H1 (cell line): ENCODE measurements at regions not wholly inside any gene's neighbourhood (a gene's known extent, or its start where the extent isn't known, plus 50 kb on each side); places are given as distances from the start of the nearest gene placed in this dataset.

Experiments used
- CTCF ChIA-PET: fragments of 300-600 bp; sonication (Branson Sonifier 250); formaldehyde crosslinking; loops from one replicate; lab custom pipeline; 2021; ENCODE audit not compliant: partially characterized antibody; lab: Charles Lee
- POLR2A ChIA-PET: fragments of 300-600 bp; sonication (Branson Sonifier 250); formaldehyde crosslinking; loops from one replicate; lab custom pipeline; 2021; ENCODE audit warnings: inconsistent platforms; ENCODE audit not compliant: partially characterized antibody; lab: Charles Lee
- DNase-seq, 2 experiments: peaks; one replicate each; pipeline versions ENCODE4 v3.0.0 to v3.0.0-alpha.2; 2010 to 2022; ENCODE audit warnings: low spot score in 2 of 2, low read depth in 1 of 2, mixed read lengths in 1 of 2
- FAIRE-seq: peaks from 2 replicates; lab custom pipeline; 2011; peaks lifted over from hg19 to GRCh38; lab: Jason Lieb, UNC
- H2AFZ ChIP-seq: 2 replicates; pipeline ENCODE4 v1.8.1; 2012; ENCODE audit warnings: low read length, inconsistent platforms
- H2AK5ac ChIP-seq: 2 replicates; pipeline ENCODE4 v1.6.1; 2013; ENCODE audit warnings: low read depth, low read length
- H2BK120ac ChIP-seq: replicated peaks from 2 replicates; pipeline ENCODE3; 2013; ENCODE audit warnings: low read depth, low read length, inconsistent platforms
- H2BK12ac ChIP-seq: 2 replicates; pipeline ENCODE4 v1.6.1; 2013; ENCODE audit warnings: low read depth, low read length
- H2BK15ac ChIP-seq: 2 replicates; pipeline ENCODE4 v1.6.1; 2013; ENCODE audit warnings: low read length
- H2BK20ac ChIP-seq: 2 replicates; pipeline ENCODE4 v1.6.1; 2013; ENCODE audit warnings: low read length
- H2BK5ac ChIP-seq: 2 replicates; pipeline ENCODE4 v1.6.1; 2013; ENCODE audit warnings: low read depth, low read length
- H3K14ac ChIP-seq: 2 replicates; pipeline ENCODE4 v1.6.1; 2013; ENCODE audit warnings: inconsistent platforms; ENCODE audit not compliant: insufficient read length
- H3K18ac ChIP-seq: 2 replicates; pipeline ENCODE4 v1.6.1; 2013; ENCODE audit warnings: low read length; ENCODE audit errors: extremely low read depth
- H3K23ac ChIP-seq: 2 replicates; pipeline ENCODE4 v1.6.1; 2013; ENCODE audit warnings: inconsistent platforms; ENCODE audit not compliant: insufficient read length
- H3K23me2 ChIP-seq: 2 replicates; pipeline ENCODE4 v1.6.1; 2013; ENCODE audit warnings: low read depth, low read length
- H3K27ac ChIP-seq: 2 replicates; pipeline ENCODE4 v1.6.1; 2011; ENCODE audit warnings: low read depth, low read length, inconsistent platforms
- H3K27me3 ChIP-seq, 4 experiments: replicated peaks in 1 of 4; 1 replicate in 1 of 4; 2 replicates in 3 of 4; pipeline versions ENCODE4 v1.6.1 to v1.8.1; 2011 to 2013; ENCODE audit warnings: low read length in 3 of 4, mild to moderate bottlenecking in 3 of 4, inconsistent platforms in 2 of 4, mixed read lengths in 2 of 4, moderate library complexity in 1 of 4; ENCODE audit not compliant: control insufficient read depth in 3 of 4, insufficient read depth in 3 of 4; ENCODE audit errors: extremely low read depth in 1 of 4
- H3K36me3 ChIP-seq, 4 experiments: 2 replicates each; pipeline versions ENCODE4 v1.6.1 to v1.8.1; 2011 to 2013; ENCODE audit warnings: mild to moderate bottlenecking in 4 of 4, low read length in 3 of 4, moderate library complexity in 2 of 4, control low read depth in 1 of 4, inconsistent platforms in 1 of 4; ENCODE audit not compliant: insufficient read depth in 4 of 4, control insufficient read depth in 2 of 4
- H3K4ac ChIP-seq: replicated peaks from 2 replicates; pipeline ENCODE3; 2013; ENCODE audit warnings: low read length, low read depth, mixed read lengths, inconsistent platforms; ENCODE audit not compliant: insufficient read length
- H3K4me1 ChIP-seq, 4 experiments: replicated peaks in 1 of 4; 1 replicate in 1 of 4; 2 replicates in 3 of 4; pipeline versions ENCODE4 v1.6.1 to v1.8.1; 2011 to 2013; ENCODE audit warnings: low read length in 3 of 4, inconsistent platforms in 2 of 4, mixed read lengths in 1 of 4; ENCODE audit not compliant: insufficient read depth in 4 of 4, control insufficient read depth in 3 of 4
- H3K4me2 ChIP-seq, 2 experiments: 2 replicates each; pipeline versions ENCODE4 v1.6.1 to v1.8.1; 2011 to 2013; ENCODE audit warnings: low read depth in 2 of 2, low read length in 2 of 2, control low read depth in 1 of 2, inconsistent platforms in 1 of 2, mild to moderate bottlenecking in 1 of 2; ENCODE audit not compliant: insufficient read depth in 1 of 2
- H3K4me3 ChIP-seq, 4 experiments: fragments of 200-600, 300-600 bp in 1 of 4; sonication (generic), shearing (Covaris generic), sonication (Bioruptor Twin) in 1 of 4; 2 replicates each; pipeline versions ENCODE4 v1.5.1 to v1.8.1; 2011 to 2016; ENCODE audit warnings: low read length in 4 of 4, low read depth in 3 of 4, control low read depth in 2 of 4, inconsistent platforms in 2 of 4, mild to moderate bottlenecking in 2 of 4, mixed read lengths in 1 of 4, moderate library complexity in 1 of 4; ENCODE audit not compliant: insufficient read depth in 2 of 4; ENCODE audit errors: extremely low read depth in 1 of 4
- H3K56ac ChIP-seq: replicated peaks from 2 replicates; pipeline ENCODE3; 2013; ENCODE audit warnings: low read depth, mild to moderate bottlenecking, mixed read lengths, low read length, inconsistent platforms; ENCODE audit not compliant: insufficient read length
- H3K79me1 ChIP-seq: 2 replicates; pipeline ENCODE4 v1.6.1; 2013; ENCODE audit warnings: low read depth, low read length, control low read depth
- H3K79me2 ChIP-seq, 2 experiments: 2 replicates each; pipeline versions ENCODE4 v1.6.1 to v1.8.1; 2012 to 2013; ENCODE audit warnings: low read length in 2 of 2, mild to moderate bottlenecking in 2 of 2, inconsistent platforms in 1 of 2; ENCODE audit not compliant: insufficient read depth in 2 of 2, control insufficient read depth in 1 of 2
- H3K9ac ChIP-seq, 4 experiments: replicated peaks in 1 of 4; 1 replicate in 1 of 4; 2 replicates in 3 of 4; pipeline versions ENCODE4 v1.6.1 to v1.8.1; 2011 to 2013; ENCODE audit warnings: low read depth in 3 of 4, low read length in 3 of 4, control low read depth in 2 of 4, mild to moderate bottlenecking in 2 of 4, moderate library complexity in 2 of 4, inconsistent platforms in 1 of 4; ENCODE audit errors: extremely low read depth in 1 of 4
- H3K9me3 ChIP-seq, 2 experiments: 2 replicates each; pipeline versions ENCODE4 v1.6.1 to v1.8.1; 2012 to 2013; ENCODE audit warnings: mild to moderate bottlenecking in 2 of 2, moderate library complexity in 2 of 2, control low read depth in 1 of 2, inconsistent platforms in 1 of 2, low read depth in 1 of 2, low read length in 1 of 2, mixed read lengths in 1 of 2; ENCODE audit not compliant: insufficient read depth in 2 of 2
- H4K20me1 ChIP-seq, 2 experiments: replicated peaks in 1 of 2; 2 replicates each; pipeline versions ENCODE3 to v1.8.1; 2011 to 2013; ENCODE audit warnings: inconsistent platforms in 2 of 2, low read length in 2 of 2, mild to moderate bottlenecking in 1 of 2; ENCODE audit not compliant: insufficient read depth in 2 of 2, control insufficient read depth in 1 of 2
- H4K5ac ChIP-seq: 2 replicates; pipeline ENCODE4 v1.6.1; 2013; ENCODE audit warnings: low read length, low read depth, mixed read lengths, inconsistent platforms; ENCODE audit not compliant: insufficient read length
- H4K8ac ChIP-seq: 2 replicates; pipeline ENCODE4 v1.8.0; 2013; ENCODE audit warnings: mild to moderate bottlenecking, moderate library complexity, low read length, inconsistent platforms; ENCODE audit not compliant: insufficient read depth; ENCODE audit errors: extremely low read depth
- H4K91ac ChIP-seq: replicated peaks from 2 replicates; pipeline ENCODE3; 2013; ENCODE audit warnings: low read length, mixed read lengths, inconsistent platforms; ENCODE audit not compliant: insufficient read length
- ATF2 ChIP-seq: IDR thresholded peaks from 2 replicates; pipeline ENCODE4 v1.6.1; 2012; ENCODE audit warnings: low read length, inconsistent platforms
- BACH1 ChIP-seq: IDR thresholded peaks from 2 replicates; pipeline ENCODE4 v1.6.1; 2012; ENCODE audit warnings: low read length, improper control_type of control experiment
- CEBPB ChIP-seq: IDR thresholded peaks from 2 replicates; pipeline ENCODE4 v1.6.1; 2012; ENCODE audit warnings: low read depth, low read length
- CREB1 ChIP-seq: IDR thresholded peaks from 2 replicates; pipeline ENCODE4 v1.6.1; 2012; ENCODE audit warnings: inconsistent platforms
- HDAC6 ChIP-seq: IDR thresholded peaks from one replicate; pipeline ENCODE4 v1.7.1; 2012; ENCODE audit warnings: low read depth, mild to moderate bottlenecking, inconsistent platforms, low read length, moderate library complexity
- KDM1A ChIP-seq: fragments of 200-600, 300-600 bp; sonication (generic); IDR thresholded peaks from 2 replicates; pipeline ENCODE4 v1.7.1; 2016; ENCODE audit warnings: mild to moderate bottlenecking, low read length, borderline replicate concordance
- KDM5A ChIP-seq: fragments of 200-600 bp; IDR thresholded peaks from 2 replicates; pipeline ENCODE4 v1.7.1; 2012; ENCODE audit warnings: mild to moderate bottlenecking, low read length, inconsistent platforms, mixed read lengths
- NRF1 ChIP-seq: IDR thresholded peaks from 2 replicates; pipeline ENCODE4 v1.6.1; 2011; ENCODE audit warnings: mild to moderate bottlenecking, low read depth, low read length, improper control_type of control experiment
- PHF8 ChIP-seq: fragments of 200-600 bp; sonication (generic); conservative IDR thresholded peaks from 2 replicates; pipeline ENCODE4 v1.7.1; 2012; ENCODE audit warnings: low read depth, mild to moderate bottlenecking, inconsistent platforms, low read length, moderate library complexity
- RAD21 ChIP-seq, 2 experiments: IDR thresholded peaks in 1 of 2; conservative IDR thresholded peaks in 1 of 2; 2 replicates each; pipeline ENCODE4 v1.6.1; 2011; ENCODE audit warnings: low read depth in 2 of 2, low read length in 2 of 2, improper control_type of control experiment in 1 of 2, inconsistent platforms in 1 of 2, mild to moderate bottlenecking in 1 of 2, moderate library complexity in 1 of 2
- RXRA ChIP-seq: IDR thresholded peaks from 2 replicates; pipeline ENCODE4 v1.6.1; 2011; ENCODE audit warnings: low read depth, mild to moderate bottlenecking, low read length, moderate library complexity; ENCODE audit not compliant: insufficient read depth
- SIN3A ChIP-seq, 2 experiments: IDR thresholded peaks in 1 of 2; conservative IDR thresholded peaks in 1 of 2; 2 replicates each; pipeline ENCODE4 v1.6.1; 2011 to 2012; ENCODE audit warnings: low read length in 2 of 2, improper control_type of control experiment in 1 of 2, low read depth in 1 of 2, mild to moderate bottlenecking in 1 of 2
- YY1 ChIP-seq: IDR thresholded peaks from 2 replicates; pipeline ENCODE4 v1.6.1; 2011; ENCODE audit warnings: low read depth, mild to moderate bottlenecking, low read length
- WGBS, 2 experiments: shearing (Covaris generic) in 1 of 2; methylation state at CpG; one replicate each; pipeline versions ENCODE4 v1.1.6 to v1.1.7; 2013 to 2015; ENCODE audit warnings: low lambda C conversion rate in 2 of 2, mixed read lengths in 2 of 2, inconsistent platforms in 1 of 2, low coverage in 1 of 2, missing lambda C conversion rate in 1 of 2; ENCODE audit not compliant: insufficient replicate concordance in 2 of 2, insufficient coverage in 1 of 2, insufficient read length in 1 of 2; ENCODE audit errors: extremely low coverage in 1 of 2, missing lambda C conversion rate in 1 of 2; 5-methylcytosine and 5-hydroxymethylcytosine counted together

GRCh38 chr2:7379799-7380198, 462.6 kb downstream of the RNF144A start:
- Histone ChIP-seq H3K79me2 (no peaks in the 10 kb centered on the region), H2AFZ (no peak overlapping the region), H3K36me3 (no peaks in the 10 kb centered on the region), H4K8ac (no peak overlapping the region), H3K27me3 (no peaks in the 10 kb centered on the region), H3K4me3 (no peak overlapping the region), H2BK12ac (no peak overlapping the region), H3K23ac (no peak overlapping the region), H2BK120ac (no peak overlapping the region), H3K4me1 (no peaks in the 10 kb centered on the region; a peak in 1 of 7 replicates), H3K79me1 (no peaks in the 10 kb centered on the region), H3K9ac (no peak overlapping the region), H3K14ac (no peak overlapping the region), H4K91ac (no peak overlapping the region), H3K23me2 (no peaks in the 10 kb centered on the region; the same call in 1 of the 2 replicates), H3K4me2 (no peak overlapping the region), H3K18ac (no peak overlapping the region), H2AK5ac (no peak overlapping the region), H2BK20ac (no peak overlapping the region), H3K56ac (no peak overlapping the region), H4K5ac (no peak overlapping the region), H4K20me1 (no peaks in the 10 kb centered on the region), H3K9me3 (no peaks in the 10 kb centered on the region), H2BK15ac (no peak overlapping the region), H3K4ac (no peak overlapping the region), H3K27ac (no peak overlapping the region), H2BK5ac (no peak overlapping the region)
- 92% methylated on average over 2 of the region's 3 CpGs; no CpG with 5 or more reads in 1 of the 2 experiments for WGBS, 2 experiments
- ChIA-PET POLR2A (no interaction called here), CTCF (interaction anchor here (1.2 to 1.3 kb wide), 2 partner anchors 20 to 171 kb away, joined by 3 read pairs; no protein-coding TSS in a partner anchor)
- DNase-seq (no peak), FAIRE-seq (no peak)
- TF ChIP-seq SIN3A (conservative IDR thresholded peaks at IDR 0.05 in 1 of 2, IDR thresholded peaks at IDR 0.05 in 1 of 2; ENCODE audit: low read depth in 1 of 2, low read length in 2 of 2) (no peak), YY1 (no peak), KDM1A (no peak), HDAC6 (no peak), KDM5A (no peak), RXRA (no peak), BACH1 (no peak), NRF1 (no peak), CEBPB (no peak), RAD21 (IDR thresholded peaks at IDR 0.05 in 1 of 2, conservative IDR thresholded peaks at IDR 0.05 in 1 of 2; ENCODE audit: low read depth in 2 of 2, low read length in 2 of 2) (peak; percentile 42 to 47), ATF2 (no peak), CREB1 (no peak), PHF8 (no peak)
